GM06990 (cell line): ENCODE measurements at regions not wholly inside any gene's neighbourhood (a gene's known extent, or its start where the extent isn't known, plus 50 kb on each side); places are given as distances from the start of the nearest gene placed in this dataset.

Source experiments
- DNase-seq: peaks from one replicate; pipeline ENCODE4 v3.0.0-alpha.2; 2011; ENCODE audit not compliant: insufficient read length; ENCODE audit errors: extremely low read depth
- H3K27me3 ChIP-seq: replicated peaks from 2 replicates; pipeline ENCODE4 v1.6.0; 2011; ENCODE audit warnings: low read length; ENCODE audit not compliant: control insufficient read depth, insufficient read depth
- H3K36me3 ChIP-seq: 2 replicates; pipeline ENCODE4 v1.5.1; 2011; ENCODE audit warnings: low read length; ENCODE audit not compliant: control insufficient read depth, insufficient read depth
- H3K4me3 ChIP-seq: replicated peaks from 2 replicates; pipeline ENCODE4 v1.5.1; 2011; ENCODE audit warnings: low read depth, mild to moderate bottlenecking, control low read depth, low read length
- TF ChIP-seq, protein P1 (sequence below): IDR thresholded peaks from 2 replicates; pipeline ENCODE4 v1.5.1; 2011; ENCODE audit warnings: low read length, control low read depth, mild to moderate bottlenecking, inconsistent platforms; ENCODE audit not compliant: insufficient read depth, poor library complexity, severe bottlenecking

DNA sequence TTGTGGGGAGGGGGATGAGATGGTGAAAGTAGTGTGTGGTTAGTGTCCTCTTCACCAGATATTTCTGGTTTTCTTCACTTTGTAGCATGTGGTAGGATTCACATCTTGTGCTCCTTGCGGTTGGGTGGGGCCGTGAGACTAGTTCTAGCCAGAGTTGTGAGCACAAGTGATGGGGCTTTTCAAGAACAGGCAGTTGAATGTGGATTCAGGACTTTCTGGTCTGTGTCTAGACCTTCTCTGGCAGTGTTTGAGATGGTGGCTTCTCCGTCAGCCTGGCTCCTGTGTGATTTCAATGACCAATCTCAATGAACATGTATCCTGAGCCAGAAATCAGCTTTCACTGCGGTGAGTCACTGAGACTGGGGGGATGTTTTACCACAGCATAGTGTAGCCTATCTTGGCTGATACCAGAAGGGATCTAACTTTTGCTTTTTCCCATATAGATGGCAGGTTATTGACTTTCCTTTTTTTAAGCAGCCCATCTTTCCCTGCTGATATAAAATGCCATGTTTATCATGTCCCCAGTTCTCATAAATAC lies 82.6 kb downstream of the RPLP1 start:
- no peaks in the 10 kb centered on the region for H3K36me3 ChIP-seq
- DNase-seq = no peak
- H3K27me3 ChIP-seq = no peaks in the 10 kb centered on the region; the same call in 1 of the 2 replicates
- TF ChIP-seq, protein P1, sequence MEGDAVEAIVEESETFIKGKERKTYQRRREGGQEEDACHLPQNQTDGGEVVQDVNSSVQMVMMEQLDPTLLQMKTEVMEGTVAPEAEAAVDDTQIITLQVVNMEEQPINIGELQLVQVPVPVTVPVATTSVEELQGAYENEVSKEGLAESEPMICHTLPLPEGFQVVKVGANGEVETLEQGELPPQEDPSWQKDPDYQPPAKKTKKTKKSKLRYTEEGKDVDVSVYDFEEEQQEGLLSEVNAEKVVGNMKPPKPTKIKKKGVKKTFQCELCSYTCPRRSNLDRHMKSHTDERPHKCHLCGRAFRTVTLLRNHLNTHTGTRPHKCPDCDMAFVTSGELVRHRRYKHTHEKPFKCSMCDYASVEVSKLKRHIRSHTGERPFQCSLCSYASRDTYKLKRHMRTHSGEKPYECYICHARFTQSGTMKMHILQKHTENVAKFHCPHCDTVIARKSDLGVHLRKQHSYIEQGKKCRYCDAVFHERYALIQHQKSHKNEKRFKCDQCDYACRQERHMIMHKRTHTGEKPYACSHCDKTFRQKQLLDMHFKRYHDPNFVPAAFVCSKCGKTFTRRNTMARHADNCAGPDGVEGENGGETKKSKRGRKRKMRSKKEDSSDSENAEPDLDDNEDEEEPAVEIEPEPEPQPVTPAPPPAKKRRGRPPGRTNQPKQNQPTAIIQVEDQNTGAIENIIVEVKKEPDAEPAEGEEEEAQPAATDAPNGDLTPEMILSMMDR = no peak
- H3K4me3 ChIP-seq = no peak overlapping the region

DNA sequence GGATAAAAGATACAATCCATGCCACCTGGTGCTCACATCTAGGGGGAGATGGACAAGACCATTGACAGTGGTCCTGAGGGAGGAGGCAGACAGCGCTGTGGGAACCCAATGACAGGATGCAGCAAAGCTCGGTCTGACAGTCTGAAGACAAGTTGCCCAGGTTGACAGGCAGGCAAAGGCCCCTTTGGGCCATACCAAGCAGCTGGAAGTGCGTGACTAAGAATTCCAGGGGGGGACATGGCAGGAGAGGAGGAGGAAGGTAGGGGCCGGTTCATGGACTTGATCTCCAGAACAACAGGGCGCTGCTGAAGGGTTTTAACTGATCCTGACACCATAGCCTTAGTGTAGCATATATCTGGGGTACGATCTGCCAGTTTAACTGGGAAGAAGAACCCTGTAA lies 83.4 kb downstream of the RPLP1 start:
- H3K4me3 ChIP-seq = no peak overlapping the region
- H3K27me3 ChIP-seq = no peaks in the 10 kb centered on the region; the same call in none of the 2 replicates
- H3K36me3 ChIP-seq = no peaks in the 10 kb centered on the region
- DNase-seq = no peak
- TF ChIP-seq, protein P1 = no peak

DNA sequence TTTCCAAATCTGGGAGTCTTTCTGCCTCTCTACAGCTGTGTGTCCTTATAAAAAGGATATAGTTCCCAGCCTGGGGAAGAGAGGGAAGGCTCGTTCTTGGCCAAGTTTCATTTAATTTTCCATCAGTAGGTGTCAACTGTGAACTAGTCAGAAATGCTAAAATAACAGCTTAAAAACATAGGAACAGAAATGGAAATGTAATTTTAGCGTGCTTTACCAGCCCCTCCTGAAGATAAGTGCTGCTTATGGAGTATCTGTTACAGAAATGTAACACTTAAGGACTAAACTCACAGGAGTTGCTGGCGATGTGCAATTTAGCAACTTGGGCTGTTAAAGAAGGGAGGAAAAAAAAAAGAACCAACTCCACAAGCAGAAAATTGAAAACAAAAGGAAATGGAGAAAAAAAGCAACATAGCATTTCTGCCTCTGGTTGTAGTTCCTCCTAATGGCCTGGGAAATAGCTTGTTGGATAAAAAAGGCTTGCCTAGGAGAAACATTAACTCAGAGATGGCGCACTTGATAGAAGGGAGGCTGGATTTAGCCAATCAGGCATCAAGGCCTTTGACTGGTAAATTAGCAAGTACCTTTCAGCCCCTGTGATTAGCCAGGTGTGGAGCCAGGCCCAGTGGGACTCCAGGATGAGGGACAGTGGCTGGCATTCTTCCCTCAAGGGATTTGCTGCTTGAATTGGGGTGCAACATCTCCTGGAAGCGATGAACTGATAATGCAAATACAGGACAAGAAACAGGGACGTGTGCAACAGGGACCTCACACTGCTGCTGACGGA lies 84.3 kb downstream of the RPLP1 start:
- TF ChIP-seq, protein P1 = no peak
- no peak for DNase-seq
- H3K27me3 ChIP-seq = no peaks in the 10 kb centered on the region; the same call in none of the 2 replicates
- no peaks in the 10 kb centered on the region for H3K36me3 ChIP-seq
- no peak overlapping the region for H3K4me3 ChIP-seq

DNA sequence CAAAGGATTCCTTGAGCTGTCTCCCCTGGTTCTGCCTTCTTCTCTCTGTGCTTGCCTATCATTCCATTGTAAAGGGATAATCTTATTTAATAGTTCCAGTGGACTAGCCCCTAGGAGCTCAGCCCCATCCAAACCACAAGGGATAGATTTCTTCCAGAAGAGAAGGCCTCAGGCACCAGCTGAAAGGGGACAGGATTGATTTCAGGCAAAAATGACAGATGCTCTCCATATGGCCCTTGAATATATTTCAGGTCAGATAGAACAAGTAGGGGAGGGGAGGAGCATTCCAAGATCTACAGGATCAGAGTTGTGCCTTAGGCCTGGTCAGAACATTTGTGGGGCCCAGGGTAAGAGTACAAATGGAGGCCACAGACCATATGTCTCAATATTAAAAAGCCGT lies 85.3 kb downstream of the RPLP1 start:
- TF ChIP-seq, protein P1 = no peak
- no peaks in the 10 kb centered on the region; the same call in none of the 2 replicates for H3K27me3 ChIP-seq
- DNase-seq = no peak
- no peaks in the 10 kb centered on the region for H3K36me3 ChIP-seq
- no peak overlapping the region for H3K4me3 ChIP-seq

DNA sequence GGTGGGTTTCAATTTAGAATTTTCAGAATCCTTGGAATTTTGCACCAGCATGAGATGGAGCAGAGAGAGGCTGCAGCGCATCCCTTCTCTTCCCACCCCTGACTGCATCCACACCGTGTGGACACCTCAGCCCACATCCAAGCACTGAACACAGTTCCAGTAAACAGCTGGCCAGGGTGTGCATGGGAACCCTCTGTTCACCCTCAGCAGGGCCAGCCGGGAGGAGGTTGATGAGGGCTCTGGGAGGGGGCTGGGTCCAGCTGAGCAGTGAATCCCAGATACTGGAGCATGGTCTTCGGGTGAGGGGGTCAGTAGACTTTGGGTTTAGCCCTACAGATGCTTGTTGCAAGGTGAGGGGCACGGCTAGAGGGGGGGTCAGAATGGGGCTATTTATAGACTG lies 85.8 kb downstream of the RPLP1 start:
- no peak for DNase-seq
- TF ChIP-seq, protein P1 = no peak

More for the DNA sequence above, 85.8 kb downstream of the RPLP1 start:
- no peak overlapping the region for H3K4me3 ChIP-seq
- no peaks in the 10 kb centered on the region for H3K36me3 ChIP-seq
- H3K27me3 ChIP-seq = no peaks in the 10 kb centered on the region; the same call in none of the 2 replicates
